Liver (tissue), 3 donors: ENCODE measurements at regions not wholly inside any gene's neighbourhood (a gene's known extent, or its start where the extent isn't known, plus 50 kb on each side); places are given as distances from the start of the nearest gene placed in this dataset.

Experiments used
- TAF1 ChIP-seq: conservative IDR thresholded peaks from 2 replicates; pipeline ENCODE4 v1.6.1; 2016; ENCODE audit warnings: antibody characterized with exemption, mild to moderate bottlenecking
- TF ChIP-seq, protein P1 (sequence below): fragments of 150-350 bp; IDR thresholded peaks from 2 replicates; pipeline ENCODE4 v1.5.1; 2017; ENCODE audit warnings: improper control_type of control experiment, low read depth, low read length; ENCODE audit not compliant: missing input control
- donor health status: healthy.
- donor health status: healthy.

GRCh38 chr7:52150952-52151351, 834.3 kb upstream of the COBL start:
- TF ChIP-seq, protein P1, sequence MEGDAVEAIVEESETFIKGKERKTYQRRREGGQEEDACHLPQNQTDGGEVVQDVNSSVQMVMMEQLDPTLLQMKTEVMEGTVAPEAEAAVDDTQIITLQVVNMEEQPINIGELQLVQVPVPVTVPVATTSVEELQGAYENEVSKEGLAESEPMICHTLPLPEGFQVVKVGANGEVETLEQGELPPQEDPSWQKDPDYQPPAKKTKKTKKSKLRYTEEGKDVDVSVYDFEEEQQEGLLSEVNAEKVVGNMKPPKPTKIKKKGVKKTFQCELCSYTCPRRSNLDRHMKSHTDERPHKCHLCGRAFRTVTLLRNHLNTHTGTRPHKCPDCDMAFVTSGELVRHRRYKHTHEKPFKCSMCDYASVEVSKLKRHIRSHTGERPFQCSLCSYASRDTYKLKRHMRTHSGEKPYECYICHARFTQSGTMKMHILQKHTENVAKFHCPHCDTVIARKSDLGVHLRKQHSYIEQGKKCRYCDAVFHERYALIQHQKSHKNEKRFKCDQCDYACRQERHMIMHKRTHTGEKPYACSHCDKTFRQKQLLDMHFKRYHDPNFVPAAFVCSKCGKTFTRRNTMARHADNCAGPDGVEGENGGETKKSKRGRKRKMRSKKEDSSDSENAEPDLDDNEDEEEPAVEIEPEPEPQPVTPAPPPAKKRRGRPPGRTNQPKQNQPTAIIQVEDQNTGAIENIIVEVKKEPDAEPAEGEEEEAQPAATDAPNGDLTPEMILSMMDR = no peak
- TF ChIP-seq TAF1 = no peak
